SK-N-SH treated with all-trans-retinoic acid at 6 μM for 48 hours (cell line): ENCODE measurements at regions not wholly inside any gene's neighbourhood (a gene's known extent, or its start where the extent isn't known, plus 50 kb on each side); places are given as distances from the start of the nearest gene placed in this dataset.

Experiments
- ATAC-seq: fragments of 200-7000 bp; cut with Tn5 transposase; 3 replicates; pipeline ENCODE4 v1.9.1; 2020; ENCODE audit warnings: mild to moderate bottlenecking, moderate library complexity
- ARNTL ChIP-seq: fragments of 450-650 bp; formaldehyde crosslinking; IDR thresholded peaks from 2 replicates; pipeline ENCODE4 v1.5.0; 2020; ENCODE audit warnings: low read depth, mild to moderate bottlenecking, moderate library complexity, borderline replicate concordance
- BACH2 ChIP-seq: fragments of 250-450 bp; sonication (Bioruptor Pico); IDR thresholded peaks from 2 replicates; pipeline ENCODE4 v1.9.0; 2021; ENCODE audit warnings: mild to moderate bottlenecking, borderline replicate concordance
- CREB5 ChIP-seq: fragments of 250-450 bp; sonication (Bioruptor Pico); IDR thresholded peaks from 2 replicates; pipeline ENCODE4 v1.5.1; 2020; ENCODE audit warnings: low read depth, mild to moderate bottlenecking, moderate library complexity
- CSDC2 ChIP-seq: fragments of 250-450 bp; sonication (Bioruptor Pico); IDR thresholded peaks from 2 replicates; pipeline ENCODE4 v1.5.0; 2020; ENCODE audit warnings: mild to moderate bottlenecking, moderate library complexity
- ESRRG ChIP-seq: fragments of 250-450 bp; sonication (Bioruptor Pico); IDR thresholded peaks from 2 replicates; pipeline ENCODE4 v1.6.1; 2021; ENCODE audit warnings: mild to moderate bottlenecking
- GLIS3 ChIP-seq: fragments of 250-450 bp; sonication (Bioruptor Pico); IDR thresholded peaks from 2 replicates; pipeline ENCODE4 v1.5.0; 2020; ENCODE audit warnings: mild to moderate bottlenecking, moderate library complexity
- ISL1 ChIP-seq: fragments of 250-450 bp; sonication (Bioruptor Pico); IDR thresholded peaks from 2 replicates; pipeline ENCODE4 v2.1.2; 2022; ENCODE audit warnings: mild to moderate bottlenecking, moderate library complexity
- OSR1 ChIP-seq: fragments of 250-450 bp; sonication (Bioruptor Pico); IDR thresholded peaks from 2 replicates; pipeline ENCODE4 v1.8.0; 2022; ENCODE audit warnings: moderate library complexity, mild to moderate bottlenecking, inconsistent platforms
- PPARA ChIP-seq: fragments of 250-450 bp; sonication (Bioruptor Pico); IDR thresholded peaks from 2 replicates; pipeline ENCODE4 v1.5.0; 2020; ENCODE audit warnings: mild to moderate bottlenecking, borderline replicate concordance
- RARB ChIP-seq: fragments of 250-450 bp; sonication (Bioruptor Pico); IDR thresholded peaks from 2 replicates; pipeline ENCODE4 v1.8.0; 2021; ENCODE audit warnings: mild to moderate bottlenecking, moderate library complexity
- SNAI2 ChIP-seq: fragments of 250-450 bp; sonication (Bioruptor Pico); IDR thresholded peaks from 2 replicates; pipeline ENCODE4 v1.5.0; 2020; ENCODE audit warnings: mild to moderate bottlenecking, moderate library complexity
- TCF4 ChIP-seq: fragments of 250-450 bp; sonication (Bioruptor Pico); IDR thresholded peaks from 2 replicates; pipeline ENCODE4 v1.8.0; 2021; ENCODE audit warnings: mild to moderate bottlenecking, moderate library complexity, borderline replicate concordance
- TOX ChIP-seq: fragments of 250-450 bp; sonication (Bioruptor Pico); IDR thresholded peaks from 2 replicates; pipeline ENCODE4 v1.8.0; 2021; ENCODE audit warnings: mild to moderate bottlenecking, moderate library complexity, borderline replicate concordance
- TSHZ2 ChIP-seq: fragments of 250-450 bp; sonication (Bioruptor Pico); IDR thresholded peaks from 2 replicates; pipeline ENCODE4 v1.5.0; 2020; ENCODE audit warnings: mild to moderate bottlenecking, moderate library complexity
- ZC3H10 ChIP-seq: fragments of 250-450 bp; sonication (Bioruptor Pico); IDR thresholded peaks from 2 replicates; pipeline ENCODE4 v1.5.1; 2021; ENCODE audit warnings: mild to moderate bottlenecking, moderate library complexity
- ZFP3 ChIP-seq: fragments of 250-450 bp; sonication (Bioruptor Pico); IDR thresholded peaks from 2 replicates; pipeline ENCODE4 v1.5.0; 2020; ENCODE audit warnings: mild to moderate bottlenecking, moderate library complexity
- ZNF565 ChIP-seq: fragments of 450-650 bp; formaldehyde crosslinking; conservative IDR thresholded peaks from 2 replicates; pipeline ENCODE4 v1.5.0; 2020; ENCODE audit warnings: low read depth, mild to moderate bottlenecking, moderate library complexity
- ZNF70 ChIP-seq: fragments of 450-650 bp; formaldehyde crosslinking; IDR thresholded peaks from 2 replicates; pipeline ENCODE4 v1.5.0; 2020; ENCODE audit warnings: mild to moderate bottlenecking, moderate library complexity
- ZNF8 ChIP-seq: fragments of 450-650 bp; formaldehyde crosslinking; IDR thresholded peaks from 2 replicates; pipeline ENCODE4 v1.5.0; 2020; ENCODE audit warnings: mild to moderate bottlenecking, moderate library complexity
- TF ChIP-seq, protein P1 (sequence below): fragments of 250-450 bp; sonication (Bioruptor Pico); IDR thresholded peaks from 2 replicates; pipeline ENCODE4 v1.5.1; 2021; ENCODE audit warnings: mild to moderate bottlenecking, moderate library complexity
- TF ChIP-seq, protein P2 (sequence below): fragments of 250-450 bp; sonication (Bioruptor Pico); IDR thresholded peaks from 2 replicates; pipeline ENCODE4 v1.8.0; 2021; ENCODE audit warnings: low read depth, mild to moderate bottlenecking, moderate library complexity, borderline replicate concordance
- TF ChIP-seq, protein P3 (sequence below): fragments of 250-450 bp; sonication (Bioruptor Pico); IDR thresholded peaks from 2 replicates; pipeline ENCODE4 v1.8.0; 2020; ENCODE audit warnings: mild to moderate bottlenecking, moderate library complexity, borderline replicate concordance

DNA sequence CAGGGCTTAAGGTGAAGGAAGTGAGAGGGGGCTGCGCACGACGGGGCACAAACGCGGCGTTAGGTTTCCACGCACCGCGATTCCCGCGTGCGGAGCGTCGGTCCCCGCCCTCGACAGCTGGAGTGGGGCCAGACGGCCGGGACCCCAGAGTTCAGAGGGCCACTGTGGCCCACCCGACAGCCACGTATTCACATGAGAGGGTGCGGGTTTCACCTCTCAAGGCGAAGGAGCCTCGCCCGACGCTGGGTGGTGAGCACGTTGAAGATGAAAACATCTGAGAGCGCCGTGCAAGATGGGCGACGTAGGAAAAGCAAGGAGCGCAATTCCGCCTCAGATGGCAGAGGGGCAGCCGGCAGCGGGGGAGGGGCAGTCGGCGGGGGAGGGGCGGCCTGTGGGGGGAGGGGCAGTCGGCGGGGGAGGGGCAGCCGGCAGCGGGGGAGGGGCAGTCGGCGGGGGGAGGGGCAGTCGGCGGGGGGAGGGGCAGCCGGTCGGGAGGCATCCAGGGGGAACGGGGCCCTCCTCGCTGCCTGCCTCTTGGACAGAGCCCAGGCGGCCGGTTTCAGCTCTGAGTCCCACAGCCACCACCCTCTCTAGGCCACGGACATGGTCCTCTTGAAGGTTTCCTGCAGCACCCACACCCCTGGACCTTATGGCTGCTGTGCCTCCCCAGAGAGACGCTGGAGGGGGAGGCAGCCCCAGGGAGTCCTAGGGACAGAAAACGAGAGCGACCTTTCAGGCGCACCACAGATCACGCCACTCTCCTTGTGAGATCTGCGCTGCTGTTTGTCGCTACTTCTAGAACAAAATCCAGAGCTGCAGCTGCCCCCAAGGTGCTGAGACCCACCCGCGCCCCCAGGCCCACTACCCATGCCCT, 113.7 kb downstream of the DLL1 start:
- ATAC-seq: no peak
- TF ChIP-seq CSDC2 (no peak), OSR1 (CRISPR knock-in tag) (no peak), ZNF565 (CRISPR knock-in tag) (no peak), TCF4 (no peak), TSHZ2 (no peak), GLIS3 (CRISPR knock-in tag) (no peak), ZFP3 (CRISPR knock-in tag) (no peak), ESRRG (CRISPR knock-in tag) (no peak), SNAI2 (CRISPR knock-in tag) (no peak), ZNF8 (CRISPR knock-in tag) (no peak), BACH2 (CRISPR knock-in tag) (no peak), ZNF70 (CRISPR knock-in tag) (no peak), ZC3H10 (CRISPR knock-in tag) (no peak), ARNTL (no peak), CREB5 (no peak), TOX (no peak), PPARA (CRISPR knock-in tag) (no peak), RARB (CRISPR knock-in tag) (no peak)
- TF ChIP-seq, protein P1, sequence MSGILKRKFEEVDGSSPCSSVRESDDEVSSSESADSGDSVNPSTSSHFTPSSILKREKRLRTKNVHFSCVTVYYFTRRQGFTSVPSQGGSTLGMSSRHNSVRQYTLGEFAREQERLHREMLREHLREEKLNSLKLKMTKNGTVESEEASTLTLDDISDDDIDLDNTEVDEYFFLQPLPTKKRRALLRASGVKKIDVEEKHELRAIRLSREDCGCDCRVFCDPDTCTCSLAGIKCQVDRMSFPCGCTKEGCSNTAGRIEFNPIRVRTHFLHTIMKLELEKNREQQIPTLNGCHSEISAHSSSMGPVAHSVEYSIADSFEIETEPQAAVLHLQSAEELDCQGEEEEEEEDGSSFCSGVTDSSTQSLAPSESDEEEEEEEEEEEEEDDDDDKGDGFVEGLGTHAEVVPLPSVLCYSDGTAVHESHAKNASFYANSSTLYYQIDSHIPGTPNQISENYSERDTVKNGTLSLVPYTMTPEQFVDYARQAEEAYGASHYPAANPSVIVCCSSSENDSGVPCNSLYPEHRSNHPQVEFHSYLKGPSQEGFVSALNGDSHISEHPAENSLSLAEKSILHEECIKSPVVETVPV: no peak
- TF ChIP-seq, protein P2, sequence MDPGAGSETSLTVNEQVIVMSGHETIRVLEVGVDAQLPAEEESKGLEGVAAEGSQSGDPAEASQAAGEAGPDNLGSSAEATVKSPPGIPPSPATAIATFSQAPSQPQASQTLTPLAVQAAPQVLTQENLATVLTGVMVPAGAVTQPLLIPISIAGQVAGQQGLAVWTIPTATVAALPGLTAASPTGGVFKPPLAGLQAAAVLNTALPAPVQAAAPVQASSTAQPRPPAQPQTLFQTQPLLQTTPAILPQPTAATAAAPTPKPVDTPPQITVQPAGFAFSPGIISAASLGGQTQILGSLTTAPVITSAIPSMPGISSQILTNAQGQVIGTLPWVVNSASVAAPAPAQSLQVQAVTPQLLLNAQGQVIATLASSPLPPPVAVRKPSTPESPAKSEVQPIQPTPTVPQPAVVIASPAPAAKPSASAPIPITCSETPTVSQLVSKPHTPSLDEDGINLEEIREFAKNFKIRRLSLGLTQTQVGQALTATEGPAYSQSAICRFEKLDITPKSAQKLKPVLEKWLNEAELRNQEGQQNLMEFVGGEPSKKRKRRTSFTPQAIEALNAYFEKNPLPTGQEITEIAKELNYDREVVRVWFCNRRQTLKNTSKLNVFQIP (CRISPR knock-in tag): no peak

DNA sequence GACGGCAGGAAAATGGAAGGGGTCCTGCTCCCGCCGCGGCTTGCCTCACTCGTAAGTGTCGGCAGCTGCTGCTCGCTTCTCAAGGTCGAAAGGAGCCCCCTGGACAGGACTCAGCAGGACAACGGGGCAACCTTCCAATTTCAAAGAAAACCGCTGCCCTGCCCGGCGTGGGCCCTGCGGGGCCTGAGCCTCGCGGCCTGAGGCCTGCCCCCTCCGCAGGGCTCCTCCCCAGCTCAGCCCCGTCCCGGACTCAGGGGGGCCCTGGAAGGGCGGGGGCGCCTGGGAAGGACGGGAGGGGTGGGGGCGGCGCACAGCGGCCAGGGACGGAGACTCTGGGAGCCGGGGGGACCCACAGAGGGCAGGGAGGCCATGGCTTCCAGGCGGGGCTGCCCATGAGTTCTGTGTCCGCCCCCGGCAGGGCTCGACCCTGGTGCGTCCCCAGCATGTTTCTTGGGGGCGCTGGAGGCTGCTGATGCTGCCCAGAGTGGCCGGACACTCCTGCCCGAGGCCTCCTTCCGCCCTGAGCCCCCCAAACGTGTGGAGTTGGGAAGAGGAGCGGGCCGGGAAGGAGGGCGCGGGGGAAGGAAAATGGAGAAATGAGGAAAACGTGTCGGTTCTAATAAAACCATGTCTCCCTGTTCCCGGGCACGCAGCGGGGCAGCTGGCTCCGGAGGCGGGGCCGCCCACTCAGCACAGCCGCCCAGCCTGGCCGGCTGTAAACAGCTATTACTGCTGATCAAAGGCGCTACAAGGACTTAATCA, 114.6 kb downstream of the DLL1 start:
- TF ChIP-seq PPARA (CRISPR knock-in tag) (no peak), CSDC2 (no peak), ZC3H10 (CRISPR knock-in tag) (no peak)
- ATAC-seq: no peak

DNA sequence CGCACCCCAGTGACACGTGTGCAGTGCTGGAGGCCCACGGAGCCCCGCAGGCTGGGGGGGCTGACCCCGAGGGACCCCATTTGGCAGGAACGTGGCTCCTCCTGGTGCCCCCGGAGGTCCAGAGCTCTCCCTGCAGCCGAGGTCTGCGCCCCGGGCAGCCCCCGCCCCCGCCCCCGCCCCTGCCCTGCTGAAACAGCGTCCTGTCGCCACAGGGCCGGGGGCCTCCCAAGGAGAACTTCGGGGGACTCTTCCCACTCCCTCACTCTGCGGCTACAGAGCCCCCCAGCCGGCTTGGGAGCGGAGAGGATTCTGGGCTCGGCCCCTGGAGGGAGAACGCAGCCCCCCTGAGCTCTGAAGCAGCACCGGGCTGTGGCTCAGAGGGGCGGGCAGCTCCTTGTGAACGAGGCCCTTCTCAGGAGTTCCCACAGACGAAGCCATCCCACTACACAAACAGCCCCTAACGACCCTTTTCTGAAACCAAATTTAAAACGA, 115.2 kb downstream of the DLL1 start:
- TF ChIP-seq TCF4 (no peak), ZNF565 (CRISPR knock-in tag) (no peak), ZFP3 (CRISPR knock-in tag) (no peak), BACH2 (CRISPR knock-in tag) (no peak), OSR1 (CRISPR knock-in tag) (no peak), TSHZ2 (no peak), ESRRG (CRISPR knock-in tag) (no peak), ZNF8 (CRISPR knock-in tag) (no peak), SNAI2 (CRISPR knock-in tag) (no peak), ZNF70 (CRISPR knock-in tag) (no peak), ISL1 (no peak), ARNTL (no peak), CREB5 (no peak), CSDC2 (no peak)
- TF ChIP-seq, protein P3, sequence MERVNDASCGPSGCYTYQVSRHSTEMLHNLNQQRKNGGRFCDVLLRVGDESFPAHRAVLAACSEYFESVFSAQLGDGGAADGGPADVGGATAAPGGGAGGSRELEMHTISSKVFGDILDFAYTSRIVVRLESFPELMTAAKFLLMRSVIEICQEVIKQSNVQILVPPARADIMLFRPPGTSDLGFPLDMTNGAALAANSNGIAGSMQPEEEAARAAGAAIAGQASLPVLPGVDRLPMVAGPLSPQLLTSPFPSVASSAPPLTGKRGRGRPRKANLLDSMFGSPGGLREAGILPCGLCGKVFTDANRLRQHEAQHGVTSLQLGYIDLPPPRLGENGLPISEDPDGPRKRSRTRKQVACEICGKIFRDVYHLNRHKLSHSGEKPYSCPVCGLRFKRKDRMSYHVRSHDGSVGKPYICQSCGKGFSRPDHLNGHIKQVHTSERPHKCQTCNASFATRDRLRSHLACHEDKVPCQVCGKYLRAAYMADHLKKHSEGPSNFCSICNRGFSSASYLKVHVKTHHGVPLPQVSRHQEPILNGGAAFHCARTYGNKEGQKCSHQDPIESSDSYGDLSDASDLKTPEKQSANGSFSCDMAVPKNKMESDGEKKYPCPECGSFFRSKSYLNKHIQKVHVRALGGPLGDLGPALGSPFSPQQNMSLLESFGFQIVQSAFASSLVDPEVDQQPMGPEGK (CRISPR knock-in tag): no peak
- ATAC-seq: no peak
